ENCODE measurements at regions not wholly inside any gene's neighbourhood (a gene's known extent, or its start where the extent isn't known, plus 50 kb on each side); places are given as distances from the start of the nearest gene placed in this dataset.

- no peak for DNase-seq
Observed at GRCh38 chr5:57576317-57576716, 93.7 kb upstream of the ACTBL2 start.

DNA sequence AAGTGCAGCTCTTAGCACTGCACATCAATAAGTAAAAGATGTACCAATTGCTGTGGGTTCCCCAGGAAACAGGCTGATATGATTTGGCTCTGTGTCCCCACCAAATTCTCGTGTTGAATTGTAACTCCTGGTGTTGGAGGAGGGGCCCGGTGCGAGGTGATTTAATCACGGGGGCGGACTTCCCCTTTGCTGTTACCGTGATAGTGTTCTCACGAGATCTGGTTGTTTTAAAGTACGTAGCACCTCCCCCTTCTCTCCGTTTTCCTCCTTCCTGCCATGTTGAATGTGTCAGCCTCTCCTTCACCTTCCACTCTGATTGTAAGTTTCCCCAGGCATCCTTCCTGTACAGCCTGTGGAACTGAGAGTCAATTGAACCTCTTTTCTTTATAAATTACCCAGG, 93.2 kb upstream of the ACTBL2 start:
- DNase-seq, result no peak

- DNase-seq, result no peak
Observed at GRCh38 chr5:57572461-57572860, 89.8 kb upstream of the ACTBL2 start.

DNA sequence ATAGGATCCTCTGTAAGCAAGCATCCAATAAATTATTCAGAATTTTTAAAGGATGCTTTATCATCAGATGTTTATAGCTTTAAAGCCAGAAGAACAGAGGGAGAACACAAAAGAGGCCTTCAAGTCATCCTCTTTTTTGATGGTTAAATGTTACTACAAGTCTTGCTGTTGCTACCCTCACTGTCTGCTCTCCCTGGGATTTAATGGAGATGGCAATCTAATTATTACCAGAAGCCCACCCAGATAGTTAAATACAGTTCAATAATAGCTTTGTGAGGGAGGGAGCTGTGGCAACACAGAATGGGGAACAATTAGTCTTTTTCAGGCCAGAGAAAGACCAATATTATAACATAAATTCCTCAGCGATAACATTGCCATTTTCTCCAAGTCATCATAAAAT, 87.0 kb upstream of the ACTBL2 start:
- DNase-seq, result no peak

- no peak for DNase-seq
Observed at GRCh38 chr5:57568136-57568535, 85.5 kb upstream of the ACTBL2 start.

GRCh38 chr5:57566914-57567313, 84.3 kb upstream of the ACTBL2 start:
- no peak for DNase-seq

DNA sequence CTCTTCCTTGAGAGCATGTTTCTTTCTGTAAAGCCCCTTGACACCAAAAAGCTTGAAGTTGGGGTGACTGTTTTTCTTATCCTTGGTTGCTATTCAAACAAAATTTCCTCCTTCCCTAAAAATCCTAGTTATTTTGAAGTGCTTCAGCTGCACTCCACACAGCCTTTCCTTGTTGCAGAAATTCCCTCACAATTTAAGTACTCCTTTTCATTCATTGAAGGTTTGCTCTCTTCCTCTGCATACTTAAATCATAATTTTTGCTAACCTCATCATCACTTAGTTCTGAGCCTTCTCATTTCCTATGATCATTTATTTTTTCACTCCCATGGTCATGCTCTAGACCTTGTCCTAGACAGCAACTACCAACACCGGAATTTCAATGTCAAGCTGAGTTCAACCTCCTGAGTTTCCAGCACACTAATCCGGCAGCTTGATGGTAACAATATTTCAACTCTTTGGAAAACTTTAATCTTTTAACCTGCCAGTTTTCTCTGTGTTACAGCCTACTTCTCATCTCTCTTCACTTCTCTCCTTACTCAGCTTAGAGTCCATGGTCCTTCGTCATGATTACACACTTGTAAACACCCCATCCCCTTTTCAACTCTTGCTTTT, 78.7 kb upstream of the ACTBL2 start:
- DNase-seq, result no peak

- DNase-seq, result no peak
Observed at GRCh38 chr5:57559110-57559635, 76.6 kb upstream of the ACTBL2 start.

DNA sequence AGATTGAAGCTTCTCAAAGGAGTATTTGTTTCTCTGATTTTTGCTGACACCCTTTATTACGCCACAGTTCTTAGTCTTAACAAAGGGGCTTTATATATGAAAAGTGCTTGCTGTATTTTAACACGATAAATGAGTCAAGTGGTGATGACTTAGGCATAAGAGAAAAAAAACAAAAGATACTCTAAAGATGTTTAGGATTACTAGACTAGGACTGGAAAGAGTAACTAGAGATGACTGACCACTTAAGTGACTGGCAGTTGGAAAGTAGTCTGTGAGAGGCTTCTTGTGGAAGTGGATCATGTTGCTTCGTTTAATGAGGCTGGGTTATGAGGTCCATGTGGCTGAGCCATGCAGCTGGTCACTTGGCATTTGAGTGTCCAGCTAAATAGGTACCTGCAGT, 69.4 kb upstream of the ACTBL2 start:
- DNase-seq, result no peak

DNA sequence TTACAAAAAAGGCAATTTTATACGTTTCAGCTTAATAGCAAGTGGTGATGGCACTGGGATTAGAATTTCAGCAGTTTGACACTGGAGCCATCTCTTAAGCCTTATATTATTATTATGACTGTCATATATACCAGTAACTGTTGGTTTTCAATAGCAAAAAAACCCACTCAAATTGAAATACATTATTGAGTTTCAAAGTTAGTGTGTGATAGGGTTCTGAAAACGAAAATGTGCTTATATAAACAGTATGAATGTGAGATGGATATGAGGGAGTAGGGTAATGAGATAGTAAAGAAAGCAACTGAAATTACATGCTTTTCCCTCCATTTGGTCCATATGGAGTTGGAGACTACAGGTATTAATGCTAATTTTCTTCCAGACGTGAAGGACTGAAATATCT, 68.6 kb upstream of the ACTBL2 start:
- DNase-seq, result no peak

DNA sequence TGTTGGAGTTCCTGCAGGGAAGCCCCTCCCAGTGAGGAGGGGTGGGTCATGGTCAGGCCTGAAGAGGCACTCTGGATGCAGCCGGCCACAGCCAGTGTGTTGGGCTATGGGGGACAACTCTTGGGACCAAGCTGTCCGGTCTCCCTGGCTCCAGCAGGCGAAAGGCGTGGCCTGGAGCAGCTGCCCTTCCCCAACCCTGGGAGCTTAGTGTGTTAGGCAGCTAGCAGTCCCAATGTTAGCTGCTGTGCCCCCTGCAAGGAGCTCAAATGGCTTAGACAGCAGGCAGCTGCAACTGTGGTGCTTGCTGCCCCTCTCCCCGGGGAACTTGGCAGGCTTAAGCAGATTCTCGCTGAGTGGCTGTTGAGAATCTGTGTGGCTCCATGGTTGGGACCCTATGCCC, 67.5 kb upstream of the ACTBL2 start:
- DNase-seq, result no peak

DNA sequence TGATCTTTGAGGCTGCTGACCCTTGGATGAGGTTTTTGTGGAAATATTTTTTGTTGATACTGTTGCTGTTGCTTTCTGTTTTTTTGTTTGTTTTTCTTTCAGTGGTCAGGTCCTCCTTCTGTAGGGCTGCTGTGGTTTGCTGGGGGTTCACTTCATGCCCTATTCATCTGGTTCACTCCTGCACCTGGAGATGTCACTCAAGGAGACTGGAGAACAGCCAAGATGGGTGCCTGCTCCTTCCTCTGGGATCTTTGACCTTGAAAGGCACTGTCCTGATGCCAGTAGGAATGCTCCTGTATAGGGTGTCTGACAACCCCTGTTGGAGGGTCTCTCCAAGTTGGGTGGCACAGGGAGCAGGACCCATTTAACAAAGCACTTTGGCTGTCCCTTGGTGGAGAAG, 67.0 kb upstream of the ACTBL2 start:
- no peak for DNase-seq

GRCh38 chr5:57540823-57541222, 58.2 kb upstream of the ACTBL2 start:
- no peak for DNase-seq

DNA sequence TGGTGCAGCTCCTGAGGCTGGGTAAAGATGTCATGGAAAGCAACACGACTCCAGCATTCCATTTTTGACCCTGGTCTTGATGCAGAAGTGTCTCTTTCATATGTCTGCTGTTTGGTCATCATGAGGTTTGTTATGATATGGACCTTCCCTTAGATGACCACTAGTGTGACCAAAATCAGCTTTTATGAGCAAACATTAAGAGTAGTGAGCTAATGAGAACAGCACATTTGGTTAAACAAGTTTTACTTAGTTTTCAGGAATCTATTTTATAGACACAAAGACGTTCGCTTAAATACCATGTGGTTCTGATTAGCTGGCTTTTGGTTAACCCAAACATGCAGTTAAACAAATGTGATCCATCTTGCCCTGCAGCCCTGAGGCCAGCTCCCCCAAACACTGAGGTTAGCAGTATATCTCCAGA, 56.7 kb upstream of the ACTBL2 start:
- DNase-seq, result no peak

- DNase-seq, result no peak
Observed at GRCh38 chr5:57538341-57538955, 55.8 kb upstream of the ACTBL2 start.

DNA sequence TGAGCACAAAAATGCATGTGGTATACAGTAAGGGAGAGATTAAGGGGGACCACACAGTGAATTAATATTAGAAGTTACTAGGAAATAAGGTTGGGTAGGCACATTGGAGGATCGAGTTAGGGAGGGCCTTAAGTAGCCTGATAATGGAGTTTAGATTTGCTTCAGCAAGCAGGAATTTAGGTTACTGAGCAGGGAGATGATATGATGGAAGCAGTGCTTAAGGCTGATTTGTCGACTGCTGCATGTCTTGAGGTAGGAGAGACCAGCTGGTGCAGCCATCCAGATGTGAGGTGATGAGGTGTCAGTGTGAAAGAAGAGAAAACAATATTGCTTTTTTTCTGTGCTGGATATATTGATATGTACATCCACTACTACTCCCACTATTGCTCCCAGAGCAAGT, 55.2 kb upstream of the ACTBL2 start:
- DNase-seq, result no peak

GRCh38 chr5:57532513-57533497, 50.2 kb upstream of the ACTBL2 start:
- no peak for DNase-seq
